ENCODE measurements at regions not wholly inside any gene's neighbourhood (a gene's known extent, or its start where the extent isn't known, plus 50 kb on each side); places are given as distances from the start of the nearest gene placed in this dataset.

DNA sequence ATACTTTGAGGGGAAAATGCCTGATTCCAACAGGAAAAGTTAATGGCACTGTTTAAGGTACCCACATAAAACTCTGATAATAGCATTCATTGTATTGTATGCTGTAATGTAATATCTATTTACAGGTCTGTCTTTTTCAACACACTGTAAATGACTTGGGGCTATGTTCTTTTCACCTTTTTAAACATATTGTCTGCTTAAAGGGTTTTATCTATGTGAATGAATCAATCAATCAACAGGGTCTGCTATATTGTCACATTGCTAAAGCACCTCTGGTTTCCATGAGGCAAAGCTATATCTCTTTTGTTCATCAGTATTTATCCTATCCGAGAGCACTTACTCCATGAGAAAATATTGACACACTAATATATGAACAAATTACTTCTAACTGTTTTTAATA is 288.0 kb downstream of the SLC6A15 start:
- no peak overlapping the region for H3K18ac ChIP-seq (ENCODE audit: low read depth, low read length)
- no peak overlapping the region for H4K91ac ChIP-seq (ENCODE audit: insufficient read depth, low read depth, low read length)
- no peak overlapping the region for H2BK20ac ChIP-seq (ENCODE audit: low read depth, low read length)
- DNase-seq (no peak), ATAC-seq (ENCODE audit: low read depth) (no peak)
- no peak overlapping the region for H3K9ac ChIP-seq (ENCODE audit: low read depth, low read length)
- no peaks in the 10 kb centered on the region for H3K36me3 ChIP-seq (ENCODE audit: control insufficient read depth, insufficient read depth, low read length)
- in situ Hi-C loops (cut with MboI; ENCODE audit: low sequenced_read_pairs): no loop called here
- H3K9me1 ChIP-seq (ENCODE audit: insufficient read depth, low read length): no peaks in the 10 kb centered on the region
- POLR2A ChIA-PET (ENCODE audit: unreplicated experiment): no interaction called here
- dilution Hi-C loops (cut with HindIII; ENCODE audit: low sequenced_read_pairs, unreplicated experiment): no loop called here
- H3K27me3 ChIP-seq (ENCODE audit: control insufficient read depth, insufficient read depth, low read length): no peaks in the 10 kb centered on the region
- no peak overlapping the region for H3K4ac ChIP-seq (ENCODE audit: low read depth, low read length)
- H2AFZ ChIP-seq (replicated peaks; ENCODE audit: low read length, poor library complexity): no peak overlapping the region
- H2AK9ac ChIP-seq (replicated peaks; ENCODE audit: low read depth, low read length, poor library complexity): no peak overlapping the region
- no peak overlapping the region for H3K27ac ChIP-seq (ENCODE audit: insufficient read depth, low read length)
- no peak overlapping the region for H4K8ac ChIP-seq (ENCODE audit: low read depth in 2 of 2, low read length in 2 of 2)
- H3K9me3 ChIP-seq (ENCODE audit: control insufficient read depth, insufficient read depth, low read length): no peaks in the 10 kb centered on the region
- no peak overlapping the region for H3K56ac ChIP-seq (ENCODE audit: extremely low read depth, insufficient read depth, low read length)
- no CpG with 5 or more reads among the region's 1 CpG for WGBS, 2 experiments (ENCODE audit: extremely low coverage in 2 of 2, insufficient read length in 1 of 2)
- no peak overlapping the region for H3K4me3 ChIP-seq (ENCODE audit: insufficient read depth, low read depth, low read length)
- no peak overlapping the region for H2BK120ac ChIP-seq (ENCODE audit: low read depth, low read length)
- TF ChIP-seq RCOR1 (IDR thresholded peaks at IDR 0.05; ENCODE audit: insufficient replicate concordance, low read length): no peak
- no peak for TF ChIP-seq MAFK (IDR thresholded peaks at IDR 0.05; ENCODE audit: low read depth, low read length)
- no peak for TF ChIP-seq USF2 (IDR thresholded peaks at IDR 0.05; ENCODE audit: low read depth, low read length)
- TF ChIP-seq RAD21 (IDR thresholded peaks at IDR 0.05; ENCODE audit: low read length): no peak
- TF ChIP-seq RFX5 (IDR thresholded peaks at IDR 0.05; ENCODE audit: low read depth, low read length): no peak
- TF ChIP-seq, protein P1, sequence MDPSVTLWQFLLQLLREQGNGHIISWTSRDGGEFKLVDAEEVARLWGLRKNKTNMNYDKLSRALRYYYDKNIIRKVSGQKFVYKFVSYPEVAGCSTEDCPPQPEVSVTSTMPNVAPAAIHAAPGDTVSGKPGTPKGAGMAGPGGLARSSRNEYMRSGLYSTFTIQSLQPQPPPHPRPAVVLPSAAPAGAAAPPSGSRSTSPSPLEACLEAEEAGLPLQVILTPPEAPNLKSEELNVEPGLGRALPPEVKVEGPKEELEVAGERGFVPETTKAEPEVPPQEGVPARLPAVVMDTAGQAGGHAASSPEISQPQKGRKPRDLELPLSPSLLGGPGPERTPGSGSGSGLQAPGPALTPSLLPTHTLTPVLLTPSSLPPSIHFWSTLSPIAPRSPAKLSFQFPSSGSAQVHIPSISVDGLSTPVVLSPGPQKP (IDR thresholded peaks at IDR 0.05; ENCODE audit: borderline replicate concordance, low read depth, low read length): no peak
- TF ChIP-seq CHD1 (IDR thresholded peaks at IDR 0.05; ENCODE audit: low read depth, low read length): no peak
- no peak overlapping the region for H3K14ac ChIP-seq (replicated peaks; ENCODE audit: low read depth, low read length)
- H4K20me1 ChIP-seq (ENCODE audit: insufficient read depth, low read length): no peaks in the 10 kb centered on the region
- no peaks in the 10 kb centered on the region for H3K79me1 ChIP-seq (ENCODE audit: low read depth in 1 of 2, low read length in 2 of 2)
- CTCF ChIA-PET: no interaction called here
- H2BK15ac ChIP-seq (ENCODE audit: low read depth, low read length): no peak overlapping the region
- H3K4me2 ChIP-seq (ENCODE audit: low read depth, low read length): no peak overlapping the region
- no peak overlapping the region for H4K5ac ChIP-seq (ENCODE audit: low read depth, low read length)
- no peak overlapping the region for H3K23ac ChIP-seq (ENCODE audit: low read depth, low read length)
- no peaks in the 10 kb centered on the region for H3K4me1 ChIP-seq (ENCODE audit: control insufficient read depth, insufficient read depth, low read length)
- H2BK5ac ChIP-seq (ENCODE audit: low read depth, low read length, poor library complexity, severe bottlenecking): no peak overlapping the region
- BruUV-seq (replicated peaks): no TSS peak
- intact Hi-C loops (cut with micrococcal nuclease): no loop called here
- no peak overlapping the region for H2AK5ac ChIP-seq (ENCODE audit: low read depth, low read length)

Data from IMR-90 (cell line).